ENCODE measurements at regions not wholly inside any gene's neighbourhood (a gene's known extent, or its start where the extent isn't known, plus 50 kb on each side); places are given as distances from the start of the nearest gene placed in this dataset.

DNA sequence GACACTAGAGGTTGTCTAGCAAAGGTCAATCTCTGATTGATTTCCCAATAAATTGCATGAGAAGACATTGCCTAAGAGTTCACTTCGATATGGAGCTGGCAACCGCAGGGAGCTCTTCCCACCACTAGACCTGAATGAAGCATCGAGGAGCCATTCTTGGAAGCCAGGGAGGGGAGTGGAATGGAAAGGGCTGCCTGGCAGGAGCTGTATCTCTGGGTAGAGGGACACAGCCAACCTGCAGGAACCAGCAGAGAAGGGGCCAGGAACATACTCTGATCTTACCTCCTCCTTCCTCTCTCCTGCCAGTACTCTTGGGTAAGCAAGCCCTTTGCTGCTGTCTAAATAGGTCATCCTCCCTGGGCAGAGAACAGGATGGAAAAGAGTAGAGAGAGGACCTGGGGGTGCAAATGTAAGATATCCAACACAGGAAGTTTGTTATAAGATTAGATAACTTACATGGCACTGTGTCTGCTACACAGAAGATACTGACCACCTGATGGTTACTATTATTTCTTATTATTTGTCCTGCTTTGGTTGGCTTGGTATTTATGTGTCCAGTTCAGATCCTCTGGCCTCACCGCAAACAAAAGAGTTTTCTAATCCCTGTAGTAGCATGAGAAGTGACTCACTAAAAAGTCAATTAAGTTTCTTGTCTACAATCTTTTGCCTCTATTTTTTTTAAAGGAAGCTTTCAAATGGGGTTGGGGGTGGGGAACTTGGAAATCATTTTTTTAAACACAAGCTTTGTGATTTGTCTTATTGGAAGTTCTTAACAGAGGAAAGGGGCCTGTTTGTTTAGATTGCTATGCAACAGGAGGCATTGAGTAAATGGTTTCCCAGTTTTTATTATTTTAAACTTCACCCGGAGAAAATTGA is 156.7 kb upstream of the TSC22D2 start:
- no peak for FAIRE-seq
- DNase-seq (ENCODE audit: insufficient read length, low spot score), result no peak
- no peak for TF ChIP-seq CTCF (IDR thresholded peaks at IDR 0.05; ENCODE audit: insufficient read depth, missing control alignments)

GRCh38 chr3:150249779-150250470 is 158.2 kb upstream of the TSC22D2 start:
- no peak for DNase-seq (ENCODE audit: insufficient read length, low spot score)
- FAIRE-seq, result no peak

GRCh38 chr3:150248888-150249681 is 159.0 kb upstream of the TSC22D2 start:
- DNase-seq (ENCODE audit: insufficient read length, low spot score), result no peak
- FAIRE-seq, result no peak
- TF ChIP-seq CTCF (IDR thresholded peaks at IDR 0.05; ENCODE audit: insufficient read depth, missing control alignments), result no peak

More at GRCh38 chr3:150249779-150250470, 158.2 kb upstream of the TSC22D2 start:
- TF ChIP-seq CTCF (IDR thresholded peaks at IDR 0.05; ENCODE audit: insufficient read depth, missing control alignments), result no peak

GRCh38 chr3:150248116-150248887 is 159.8 kb upstream of the TSC22D2 start:
- TF ChIP-seq CTCF (IDR thresholded peaks at IDR 0.05; ENCODE audit: insufficient read depth, missing control alignments), result no peak
- DNase-seq (ENCODE audit: insufficient read length, low spot score), result no peak
- no peak for FAIRE-seq

DNA sequence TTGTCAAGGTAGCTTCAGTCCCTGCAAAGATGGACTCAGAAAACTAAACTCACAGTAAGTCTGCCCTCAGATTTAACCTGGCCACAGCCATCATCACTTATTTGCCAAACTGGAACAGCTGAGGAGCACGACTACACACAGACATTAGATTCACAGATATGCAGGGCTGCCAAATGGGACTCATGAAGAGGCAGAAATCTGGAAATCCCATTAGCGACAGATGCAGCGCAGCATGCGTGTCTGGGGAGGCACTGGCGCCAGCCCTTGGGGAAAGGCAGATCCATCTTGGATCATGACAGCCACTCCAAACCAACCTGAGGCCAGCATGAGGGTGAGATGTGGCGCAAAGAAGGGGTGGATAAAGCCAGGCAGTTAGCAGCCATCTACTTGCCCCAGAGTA is 160.7 kb upstream of the TSC22D2 start:
- DNase-seq (ENCODE audit: insufficient read length, low spot score) (no peak), FAIRE-seq (no peak)
- TF ChIP-seq CTCF (IDR thresholded peaks at IDR 0.05; ENCODE audit: insufficient read depth, missing control alignments), result no peak

- no peak for FAIRE-seq
- TF ChIP-seq CTCF (IDR thresholded peaks at IDR 0.05; ENCODE audit: insufficient read depth, missing control alignments), result no peak
- no peak for DNase-seq (ENCODE audit: insufficient read length, low spot score)
Measured at GRCh38 chr3:150243466-150243865, 164.6 kb upstream of the TSC22D2 start.

Measured in D721Med (cell line).